Activated gamma-delta T cell treated with Interleukin-2 at 50 U/mL for 16 hours (primary cell): ENCODE measurements at regions not wholly inside any gene's neighbourhood (a gene's known extent, or its start where the extent isn't known, plus 50 kb on each side); places are given as distances from the start of the nearest gene placed in this dataset.

ENCODE experiments used
- DNase-seq: peaks from one replicate; pipeline ENCODE4 v3.0.0-alpha.2; 2020

DNA sequence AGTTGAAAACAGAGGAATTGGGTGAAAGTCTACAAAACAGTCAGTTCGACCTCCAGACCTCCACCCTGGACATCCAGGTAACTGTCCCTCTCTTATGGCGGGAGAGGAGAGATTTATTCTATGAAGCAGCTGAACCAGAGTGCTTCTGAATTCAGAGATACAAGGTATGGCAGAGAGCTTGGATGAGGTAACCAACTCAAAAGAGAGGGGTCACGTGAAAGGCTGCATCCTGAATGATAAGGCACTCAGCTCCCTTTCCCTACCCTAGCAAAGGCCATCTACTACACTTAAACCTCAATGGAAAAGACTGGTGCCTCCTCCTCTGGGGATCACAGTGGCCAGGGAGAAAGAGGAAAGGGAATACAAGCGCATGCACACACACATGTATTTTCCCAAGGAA is 88.4 kb upstream of the KCNA3 start:
- DNase-seq = no peak

DNA sequence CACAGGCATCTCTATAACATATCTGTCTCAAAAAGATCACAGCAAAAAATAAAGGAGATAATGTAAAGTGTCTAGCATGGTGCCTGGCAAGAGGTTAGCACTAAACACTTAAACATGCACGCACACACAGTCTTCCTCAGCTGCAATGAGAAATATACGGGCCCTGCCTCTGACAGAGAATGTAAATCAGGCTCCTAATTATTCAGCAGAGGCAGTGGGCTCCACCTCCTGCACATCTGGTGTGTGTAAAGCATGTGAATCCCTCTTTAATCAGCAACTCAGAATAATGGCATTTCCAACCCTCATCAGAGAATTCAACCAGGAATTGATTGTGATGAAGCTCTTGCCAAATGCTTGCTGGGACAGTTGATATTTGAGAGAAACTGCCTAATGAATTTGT is 85.6 kb upstream of the KCNA3 start:
- no peak for DNase-seq

DNA sequence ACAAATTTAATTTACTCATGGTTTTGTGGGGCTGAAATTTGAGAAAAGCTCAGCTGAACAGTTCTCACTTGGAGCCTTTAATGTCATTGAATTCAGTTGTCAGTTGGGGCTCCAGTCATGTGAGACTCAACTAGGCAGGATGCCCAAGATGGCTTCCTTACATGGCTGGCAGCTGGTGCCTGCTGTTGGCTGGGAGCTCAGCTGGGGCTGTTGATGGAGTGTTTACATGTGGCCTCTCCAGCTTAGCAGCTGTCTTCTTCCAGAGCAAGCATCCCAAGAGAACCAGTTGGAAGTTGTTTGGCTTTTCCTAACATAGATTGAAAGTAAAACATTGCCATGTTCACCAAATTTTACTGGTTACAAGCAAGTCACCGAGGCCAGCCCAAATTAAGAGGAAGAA is 81.8 kb upstream of the KCNA3 start:
- no peak for DNase-seq

DNA sequence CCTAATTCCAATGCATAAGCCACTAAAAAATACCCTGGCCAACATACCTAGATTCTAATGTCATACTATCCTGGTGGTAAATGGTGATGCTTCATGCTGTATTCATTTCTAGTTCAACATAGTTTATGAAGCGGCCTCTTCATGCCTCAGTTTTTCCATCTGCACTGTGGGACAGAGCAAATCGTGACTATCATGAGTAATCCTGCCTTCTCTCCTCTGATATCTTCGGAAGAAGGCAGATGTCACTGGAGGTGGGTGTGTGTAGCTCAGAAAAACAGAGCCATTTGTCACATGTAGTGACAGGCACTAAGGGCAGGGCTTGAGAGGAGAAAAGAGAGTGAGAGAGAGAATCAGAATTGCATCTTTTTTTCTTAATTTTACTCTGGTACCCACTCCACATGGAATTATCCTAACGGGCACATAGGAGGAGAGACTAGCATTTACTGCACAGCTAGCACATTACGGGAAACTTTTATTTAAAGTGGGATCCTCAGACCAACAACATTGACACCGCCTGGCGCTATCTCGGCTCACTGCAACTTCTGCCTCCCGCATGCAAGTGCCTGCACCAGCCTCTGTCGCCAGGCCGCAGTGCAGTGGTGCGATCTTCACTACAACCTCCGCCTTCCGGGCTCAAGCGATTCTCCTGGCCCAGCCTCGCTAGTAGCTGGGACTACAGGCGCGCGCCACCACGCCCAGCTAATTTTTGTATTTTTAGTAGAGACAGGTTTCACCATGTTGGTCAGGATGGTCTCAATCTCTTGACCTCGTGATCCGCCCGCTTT is 78.4 kb upstream of the KCNA3 start:
- no peak for DNase-seq

DNA sequence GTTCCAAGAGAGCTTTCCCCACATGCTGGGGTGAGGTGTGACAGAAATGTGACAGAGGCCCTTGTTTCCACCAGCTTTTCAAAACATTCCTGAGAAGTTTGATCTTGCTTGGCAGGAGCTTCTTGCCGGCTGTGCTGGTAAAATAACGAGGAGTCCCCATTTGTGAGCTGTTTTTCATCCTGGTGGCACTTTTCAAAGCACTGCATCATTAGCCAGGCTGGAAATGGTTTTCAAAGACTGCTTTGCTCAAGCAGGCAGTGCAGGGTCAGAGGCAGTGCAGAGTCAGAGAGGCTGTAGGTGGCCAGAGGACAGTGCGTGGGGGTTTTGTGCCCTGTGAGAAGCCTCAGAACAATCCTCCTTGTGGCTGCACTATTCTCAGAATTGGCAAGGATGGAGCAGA is 75.8 kb upstream of the KCNA3 start:
- no peak for DNase-seq

DNA sequence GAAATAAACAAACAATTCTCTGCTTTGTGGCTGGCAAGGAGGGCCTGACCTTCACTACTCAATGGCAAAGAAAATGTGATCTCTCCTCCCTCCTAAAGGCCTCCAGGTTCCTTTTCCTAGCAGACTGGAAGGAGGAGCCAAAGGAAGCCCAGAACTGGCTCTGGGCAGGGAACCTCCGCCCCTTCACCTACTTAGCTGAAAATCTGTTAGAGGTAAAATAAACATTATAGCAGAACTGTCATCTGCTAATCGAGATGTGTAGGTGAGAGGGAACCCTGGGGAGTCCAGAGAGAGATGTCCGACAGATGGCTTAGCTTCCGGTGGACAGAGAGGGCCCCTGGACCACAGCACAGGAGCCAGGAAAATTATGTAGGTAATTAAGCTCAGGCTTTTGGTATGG is 75.2 kb upstream of the KCNA3 start:
- no peak for DNase-seq

DNA sequence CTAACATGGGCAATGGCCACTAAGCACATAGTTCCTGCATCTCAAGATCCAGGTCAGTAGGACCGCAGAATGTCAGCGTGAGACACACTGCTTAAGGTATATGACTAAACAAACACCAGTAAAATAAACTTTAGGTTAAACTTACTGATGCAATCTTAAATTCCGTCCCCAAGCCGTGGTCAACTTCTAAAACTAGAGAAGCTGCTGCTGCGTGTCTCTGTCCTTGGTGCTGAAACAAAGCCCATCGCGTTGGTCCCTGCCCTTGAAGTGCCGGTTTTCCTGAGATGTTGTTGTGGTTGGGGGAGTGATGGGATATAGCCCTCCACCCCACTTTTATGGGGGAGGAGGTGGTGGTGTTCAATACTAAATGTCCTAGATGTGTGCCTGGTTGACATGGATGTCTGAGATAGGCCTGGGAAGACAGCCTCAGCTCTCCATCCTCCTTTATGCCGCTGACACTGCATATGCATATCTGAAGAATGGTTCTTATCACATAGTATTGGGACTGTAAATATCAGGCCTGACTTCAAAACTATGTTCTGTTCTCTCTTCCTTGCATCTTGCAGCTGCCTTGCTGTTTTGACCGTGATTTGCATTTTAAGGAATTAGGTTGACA is 72.0 kb upstream of the KCNA3 start:
- peak; percentile 56 for DNase-seq

DNA sequence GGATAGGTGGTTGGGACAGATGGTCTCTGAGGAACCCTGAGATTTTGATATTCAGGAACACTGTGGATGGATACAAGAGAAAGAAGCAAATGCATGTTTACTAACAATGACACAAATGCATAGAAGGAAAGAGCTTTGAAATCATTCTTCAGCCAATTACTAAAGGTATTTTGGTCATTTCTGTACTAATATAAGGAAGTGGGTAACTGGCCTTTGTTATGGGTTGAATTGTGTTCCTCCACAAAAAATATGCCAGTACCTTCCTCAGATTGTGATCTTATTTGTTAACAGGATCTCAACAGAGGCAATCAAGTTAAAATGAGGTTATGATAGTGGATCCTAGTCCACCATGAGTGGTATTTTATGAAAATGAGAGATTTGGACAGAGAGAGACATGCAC is 68.7 kb upstream of the KCNA3 start:
- no peak for DNase-seq

DNA sequence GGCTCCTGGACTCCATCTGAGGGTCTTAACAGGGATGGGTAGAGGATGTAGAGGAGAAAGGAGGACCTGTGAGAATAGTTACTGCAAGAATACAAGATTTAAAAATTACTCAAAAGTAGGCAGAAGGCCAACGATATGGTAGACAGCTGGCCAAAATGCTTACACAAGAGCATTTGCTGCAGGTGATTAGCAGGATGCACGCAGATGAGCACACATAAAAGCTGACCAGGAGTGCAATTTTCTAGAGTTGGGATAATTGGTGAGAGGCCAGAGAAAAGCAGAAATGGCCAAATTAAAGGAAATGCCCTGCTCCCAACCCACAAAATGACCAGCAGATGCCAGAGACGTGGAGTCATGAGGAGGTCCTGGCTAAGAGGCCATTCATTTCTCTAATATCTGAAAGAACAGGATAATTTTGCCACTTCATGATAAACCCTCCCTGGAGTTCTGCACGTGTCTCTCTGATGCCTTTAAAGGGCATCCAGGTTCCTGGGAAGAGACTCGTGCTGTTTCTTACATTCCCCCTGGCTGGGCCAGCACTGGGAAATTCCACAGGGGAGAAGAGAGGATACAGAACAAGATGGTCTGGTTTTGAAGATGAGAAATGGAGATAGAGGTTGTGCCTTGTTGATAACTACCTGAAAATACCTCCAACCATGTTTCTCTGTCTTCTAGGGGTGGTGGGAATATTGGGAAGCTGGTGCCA is 62.3 kb upstream of the KCNA3 start:
- no peak for DNase-seq

DNA sequence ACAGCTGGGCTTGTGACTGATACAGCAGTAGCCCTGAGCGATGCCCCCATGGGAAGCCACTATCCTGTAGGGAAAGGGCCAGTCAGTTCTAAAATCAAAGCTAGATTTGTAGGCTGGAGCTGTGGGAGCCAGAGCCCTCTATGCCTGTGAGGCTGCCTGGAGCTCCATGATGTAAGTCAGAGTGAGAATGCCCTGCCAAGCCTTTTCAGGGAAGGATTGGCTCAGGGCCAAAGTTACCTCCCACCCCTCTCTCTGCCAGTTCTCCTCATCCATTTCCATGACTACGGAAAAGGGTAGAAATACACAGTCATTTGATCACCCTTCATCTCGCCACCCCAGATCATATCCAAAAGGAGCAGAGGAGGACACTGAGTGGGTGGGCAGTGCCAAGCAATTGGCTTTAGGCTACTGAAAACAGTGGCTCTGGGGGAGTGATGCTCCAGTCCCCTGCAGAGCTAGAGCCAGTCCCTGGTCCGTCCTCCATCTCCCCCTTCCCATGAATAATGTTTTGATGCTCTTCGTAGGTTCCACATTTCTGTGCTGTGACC is 59.5 kb upstream of the KCNA3 start:
- DNase-seq = no peak

DNA sequence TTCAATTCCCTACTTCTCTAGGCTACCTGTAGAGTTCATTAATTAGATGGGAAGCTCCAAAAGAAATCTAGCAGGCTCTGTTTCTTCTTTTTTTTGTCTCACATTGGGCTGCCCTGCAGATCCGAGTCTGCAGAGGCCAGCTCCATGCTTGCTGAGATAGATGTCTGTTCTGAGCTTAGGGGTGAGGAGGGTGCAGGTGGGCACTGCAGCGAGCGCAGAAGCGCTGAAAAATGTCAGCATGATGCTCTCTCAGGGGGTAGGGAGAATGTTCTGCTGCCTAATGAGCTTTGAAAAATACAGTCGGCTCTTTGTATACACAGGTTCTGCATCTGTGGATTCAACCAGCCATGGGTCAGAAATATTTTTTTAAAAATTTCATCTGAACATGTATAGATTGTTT is 56.8 kb upstream of the KCNA3 start:
- no peak for DNase-seq

DNA sequence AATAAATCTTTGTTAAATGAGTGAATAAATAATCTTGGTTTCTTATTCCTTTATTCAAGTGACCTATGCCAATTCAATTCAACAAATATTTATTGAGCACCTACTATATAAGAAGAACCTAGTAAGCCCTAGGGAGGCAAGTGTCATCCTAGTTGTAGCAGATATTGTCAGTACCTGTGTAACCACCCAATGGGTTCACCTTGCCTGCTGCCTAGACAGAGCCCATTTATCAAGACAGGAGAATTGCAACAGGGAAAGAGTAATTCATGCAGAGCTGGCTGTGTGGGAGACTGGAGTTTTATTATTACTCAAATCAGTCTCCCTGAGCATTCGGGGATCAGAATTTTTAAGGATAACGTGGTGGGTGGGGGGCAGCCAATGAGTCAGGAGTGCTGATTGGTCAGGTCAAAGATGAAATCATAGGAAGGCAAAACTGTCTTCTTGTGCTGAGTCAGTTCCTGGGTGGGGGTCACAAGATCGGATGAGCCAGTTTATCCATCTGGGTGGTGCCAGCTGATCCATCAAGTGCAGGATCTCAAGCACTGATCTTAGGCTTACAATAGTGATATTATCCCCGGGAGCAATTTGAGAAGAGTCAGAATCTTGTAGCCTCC is 53.8 kb upstream of the KCNA3 start:
- DNase-seq = no peak

DNA sequence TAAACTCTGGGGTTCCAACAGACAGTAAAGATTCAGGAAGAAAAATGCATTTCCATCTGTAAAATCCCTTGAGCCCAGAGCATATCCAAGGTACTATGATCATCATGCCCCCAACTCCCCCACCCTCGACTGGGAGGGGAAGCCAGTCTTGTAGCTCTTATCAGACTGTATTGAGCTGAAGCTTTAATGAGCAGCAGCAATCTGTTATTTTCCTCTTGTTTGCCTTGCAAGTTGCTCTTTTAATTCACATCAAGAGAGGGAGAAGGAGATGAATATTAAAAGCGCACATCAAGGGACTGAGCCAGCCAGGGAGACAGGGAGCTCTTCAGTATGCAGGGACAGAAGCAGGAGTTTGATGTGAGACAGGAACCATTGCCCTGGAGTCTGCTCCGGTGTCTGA is 52.5 kb upstream of the KCNA3 start:
- DNase-seq = no peak

DNA sequence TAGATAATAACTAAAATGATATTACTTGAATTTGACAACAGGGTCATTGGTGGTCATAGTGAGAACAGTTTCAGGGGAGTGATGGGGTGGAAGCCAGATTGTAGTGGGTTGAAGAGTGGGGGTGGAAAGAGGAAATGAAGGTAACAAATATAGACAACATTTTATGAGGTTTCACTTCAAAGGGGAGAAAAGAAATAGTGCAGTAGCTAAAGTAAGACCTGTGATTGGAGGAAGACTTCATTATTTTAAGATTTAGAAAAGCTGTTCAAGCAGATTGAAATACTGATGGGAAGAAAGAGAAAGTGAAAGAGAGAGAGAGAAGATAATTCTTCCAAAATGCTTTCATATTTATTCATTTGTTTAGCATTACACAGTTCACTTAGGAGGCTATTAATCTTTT is 52.0 kb upstream of the KCNA3 start:
- DNase-seq = no peak
